H7 (cell line): ENCODE measurements at regions not wholly inside any gene's neighbourhood (a gene's known extent, or its start where the extent isn't known, plus 50 kb on each side); places are given as distances from the start of the nearest gene placed in this dataset.

ENCODE experiments used
- DNase-seq: peaks from one replicate; pipeline ENCODE4 v3.0.0; 2012
- H3K27me3 ChIP-seq: 2 replicates; pipeline ENCODE4 v1.6.0; 2011; ENCODE audit warnings: mild to moderate bottlenecking, low read length; ENCODE audit not compliant: control insufficient read depth, insufficient read depth
- H3K36me3 ChIP-seq: replicated peaks from 2 replicates; pipeline ENCODE4 v1.5.1; 2011; ENCODE audit warnings: low read length; ENCODE audit not compliant: control insufficient read depth, insufficient read depth
- H3K4me3 ChIP-seq: 2 replicates; pipeline ENCODE4 v1.5.1; 2011; ENCODE audit warnings: low read depth, mild to moderate bottlenecking, control low read depth, low read length, moderate library complexity; ENCODE audit not compliant: insufficient read depth

GRCh38 chr5:2125901-2126265 is 243.2 kb upstream of the IRX4 start:
- no peaks in the 10 kb centered on the region for H3K36me3 ChIP-seq
- H3K4me3 ChIP-seq, result no peak overlapping the region
- no peaks in the 10 kb centered on the region for H3K27me3 ChIP-seq
- no peak for DNase-seq

GRCh38 chr5:2125171-2125900 is 242.6 kb upstream of the IRX4 start:
- Histone ChIP-seq H3K4me3 (no peak overlapping the region), H3K36me3 (no peaks in the 10 kb centered on the region), H3K27me3 (no peaks in the 10 kb centered on the region)
- DNase-seq, result no peak

- no peak for DNase-seq
- Histone ChIP-seq H3K36me3 (no peaks in the 10 kb centered on the region), H3K4me3 (no peak overlapping the region), H3K27me3 (no peaks in the 10 kb centered on the region)
Measured at GRCh38 chr5:2124434-2125170, 241.9 kb upstream of the IRX4 start.

- Histone ChIP-seq H3K4me3 (no peak overlapping the region), H3K36me3 (no peaks in the 10 kb centered on the region), H3K27me3 (no peaks in the 10 kb centered on the region)
- no peak for DNase-seq
Measured at GRCh38 chr5:2123874-2124273, 241.1 kb upstream of the IRX4 start.

GRCh38 chr5:2120361-2120760 is 237.6 kb upstream of the IRX4 start:
- no peaks in the 10 kb centered on the region for H3K27me3 ChIP-seq
- no peaks in the 10 kb centered on the region for H3K36me3 ChIP-seq
- H3K4me3 ChIP-seq, result no peak overlapping the region
- no peak for DNase-seq

GRCh38 chr5:2119573-2119972 is 236.8 kb upstream of the IRX4 start:
- DNase-seq, result no peak
- Histone ChIP-seq H3K27me3 (no peaks in the 10 kb centered on the region), H3K36me3 (no peaks in the 10 kb centered on the region), H3K4me3 (no peak overlapping the region)

- H3K4me3 ChIP-seq, result no peak overlapping the region
- DNase-seq, result no peak
- no peaks in the 10 kb centered on the region for H3K36me3 ChIP-seq
- no peaks in the 10 kb centered on the region; the same call in 1 of the 2 replicates for H3K27me3 ChIP-seq
Measured at GRCh38 chr5:2113348-2114131, 230.8 kb upstream of the IRX4 start.

- no peaks in the 10 kb centered on the region for H3K36me3 ChIP-seq
- no peak overlapping the region for H3K4me3 ChIP-seq
- H3K27me3 ChIP-seq, result no peaks in the 10 kb centered on the region; the same call in 1 of the 2 replicates
- no peak for DNase-seq
Measured at GRCh38 chr5:2112173-2113025, 229.7 kb upstream of the IRX4 start.

- Histone ChIP-seq H3K27me3 (no peaks in the 10 kb centered on the region; the same call in 1 of the 2 replicates), H3K4me3 (no peak overlapping the region), H3K36me3 (no peaks in the 10 kb centered on the region)
- DNase-seq, result no peak
Measured at GRCh38 chr5:2111569-2112105, 228.9 kb upstream of the IRX4 start.

- H3K4me3 ChIP-seq, result no peak overlapping the region
- H3K36me3 ChIP-seq, result no peaks in the 10 kb centered on the region
- DNase-seq, result no peak
- no peaks in the 10 kb centered on the region; the same call in 1 of the 2 replicates for H3K27me3 ChIP-seq
Measured at GRCh38 chr5:2110934-2111462, 228.3 kb upstream of the IRX4 start.

- H3K4me3 ChIP-seq, result no peak overlapping the region
- no peaks in the 10 kb centered on the region for H3K36me3 ChIP-seq
- DNase-seq, result peak; percentile 60
- H3K27me3 ChIP-seq, result no peaks in the 10 kb centered on the region; the same call in 1 of the 2 replicates
Measured at GRCh38 chr5:2110137-2110933, 227.6 kb upstream of the IRX4 start.

GRCh38 chr5:2109566-2109965 is 226.8 kb upstream of the IRX4 start:
- no peak overlapping the region for H3K4me3 ChIP-seq
- no peak for DNase-seq
- no peaks in the 10 kb centered on the region for H3K36me3 ChIP-seq
- no peaks in the 10 kb centered on the region; the same call in 1 of the 2 replicates for H3K27me3 ChIP-seq

GRCh38 chr5:2106721-2107120 is 224.0 kb upstream of the IRX4 start:
- DNase-seq, result no peak
- Histone ChIP-seq H3K36me3 (no peaks in the 10 kb centered on the region), H3K27me3 (no peaks in the 10 kb centered on the region), H3K4me3 (no peak overlapping the region)
